DMS53 (cell line): ENCODE measurements at regions not wholly inside any gene's neighbourhood (a gene's known extent, or its start where the extent isn't known, plus 50 kb on each side); places are given as distances from the start of the nearest gene placed in this dataset.
"Not testable (repeated sequence)": the region's sequence is repeated elsewhere in the genome, so short reads cannot be mapped to it uniquely, and the experiment has no call there.

ENCODE experiments used
- DNase-seq: peaks from one replicate; lab custom pipeline; 2025; lab: John Stamatoyannopoulos, UW

- DNase-seq, result no peak
Observed at GRCh38 chr2:184993746-184994145, 395.4 kb downstream of the ZNF804A start.

- DNase-seq, result peak; percentile 56
Observed at GRCh38 chr2:185006481-185006880, 408.2 kb downstream of the ZNF804A start.

GRCh38 chr2:185012643-185013042 is 414.3 kb downstream of the ZNF804A start:
- peak; percentile 65 for DNase-seq

- DNase-seq, result no peak
Observed at GRCh38 chr2:185014076-185014475, 415.7 kb downstream of the ZNF804A start.

GRCh38 chr2:185025891-185026290 is 427.6 kb downstream of the ZNF804A start:
- DNase-seq, result not testable (repeated sequence)

- DNase-seq, result no peak
Observed at GRCh38 chr2:185035906-185036305, 437.6 kb downstream of the ZNF804A start.

GRCh38 chr2:185044323-185044874 is 446.1 kb downstream of the ZNF804A start:
- DNase-seq, result no peak

GRCh38 chr2:185050804-185051203 is 452.5 kb downstream of the ZNF804A start:
- DNase-seq, result no peak

- DNase-seq, result no peak
Observed at GRCh38 chr2:185063761-185064160, 465.4 kb downstream of the ZNF804A start.

- DNase-seq, result no peak
Observed at GRCh38 chr2:185066128-185066527, 467.8 kb downstream of the ZNF804A start.

GRCh38 chr2:185069107-185069506 is 470.8 kb downstream of the ZNF804A start:
- DNase-seq, result no peak

GRCh38 chr2:185074156-185074555 is 475.8 kb downstream of the ZNF804A start:
- no peak for DNase-seq

GRCh38 chr2:185082749-185083148 is 484.4 kb downstream of the ZNF804A start:
- no peak for DNase-seq

GRCh38 chr2:185108588-185108987 is 510.3 kb downstream of the ZNF804A start:
- peak; percentile 52 for DNase-seq

- DNase-seq, result peak; percentile 38
Observed at GRCh38 chr2:185127412-185127811, 529.1 kb downstream of the ZNF804A start.

GRCh38 chr2:185128346-185128745 is 530.0 kb downstream of the ZNF804A start:
- peak; percentile 54 for DNase-seq

GRCh38 chr2:185128996-185129395 is 530.7 kb downstream of the ZNF804A start:
- DNase-seq, result no peak

- DNase-seq, result no peak
Observed at GRCh38 chr2:185130685-185131084, 532.4 kb downstream of the ZNF804A start.

- no peak for DNase-seq
Observed at GRCh38 chr2:185132501-185133041, 534.2 kb downstream of the ZNF804A start.

- peak; percentile 21 for DNase-seq
Observed at GRCh38 chr2:185137700-185138099, 539.4 kb downstream of the ZNF804A start.

GRCh38 chr2:185142677-185143076 is 544.3 kb downstream of the ZNF804A start:
- DNase-seq, result no peak

- no peak for DNase-seq
Observed at GRCh38 chr2:185144159-185144919, 546.0 kb downstream of the ZNF804A start.

- peak; percentile 42 for DNase-seq
Observed at GRCh38 chr2:185145316-185146121, 547.2 kb downstream of the ZNF804A start.
